Smooth muscle cell (in vitro differentiated cells): ENCODE measurements at regions not wholly inside any gene's neighbourhood (a gene's known extent, or its start where the extent isn't known, plus 50 kb on each side); places are given as distances from the start of the nearest gene placed in this dataset.

ENCODE experiments used
- DNase-seq: peaks from one replicate; lab custom pipeline; 2025; ENCODE audit not compliant: unreplicated experiment; lab: John Stamatoyannopoulos, UW
- H2AFZ ChIP-seq: fragments of 200-600 bp; sonication (generic); 2 replicates; pipeline ENCODE4 v1.6.0; 2016; ENCODE audit warnings: antibody characterized with exemption, low read depth, mild to moderate bottlenecking
- H3F3A ChIP-seq: fragments of 200-600 bp; sonication (generic); 2 replicates; pipeline ENCODE4 v1.6.0; 2017; ENCODE audit warnings: antibody characterized with exemption, low read depth
- H3K27ac ChIP-seq: fragments of 200-600 bp; sonication (generic); 2 replicates; pipeline ENCODE4 v1.5.1; 2016; ENCODE audit warnings: low read depth, mild to moderate bottlenecking
- H3K27me3 ChIP-seq: fragments of 200-600 bp; sonication (generic); 2 replicates; pipeline ENCODE4 v1.6.1; 2016; ENCODE audit warnings: low read depth, mild to moderate bottlenecking
- H3K36me3 ChIP-seq: fragments of 200-600 bp; sonication (generic); 2 replicates; pipeline ENCODE4 v1.5.1; 2016; ENCODE audit warnings: low read depth
- H3K4me1 ChIP-seq: fragments of 200-600 bp; sonication (generic); 2 replicates; pipeline ENCODE4 v1.5.1; 2016; ENCODE audit warnings: low read depth
- H3K4me2 ChIP-seq: fragments of 200-600 bp; sonication (generic); 2 replicates; pipeline ENCODE4 v1.6.0; 2016; ENCODE audit warnings: mild to moderate bottlenecking
- H3K4me3 ChIP-seq: fragments of 200-600 bp; sonication (generic); 2 replicates; pipeline ENCODE4 v1.5.1; 2016; ENCODE audit warnings: mild to moderate bottlenecking
- H3K79me2 ChIP-seq: fragments of 200-600 bp; sonication (generic); 2 replicates; pipeline ENCODE4 v1.6.0; 2016; ENCODE audit warnings: low read depth, mild to moderate bottlenecking
- H3K9ac ChIP-seq: fragments of 200-600 bp; sonication (generic); 2 replicates; pipeline ENCODE4 v1.6.0; 2016; ENCODE audit warnings: low read depth
- H3K9me3 ChIP-seq: fragments of 200-600 bp; sonication (generic); replicated peaks from 2 replicates; pipeline ENCODE4 v1.5.1; 2016; ENCODE audit warnings: low read depth
- H4K20me1 ChIP-seq: fragments of 200-600 bp; sonication (generic); 2 replicates; pipeline ENCODE4 v1.6.0; 2016; ENCODE audit warnings: low read depth
- CTCF ChIP-seq: fragments of 200-600 bp; sonication (generic); IDR thresholded peaks from 2 replicates; pipeline ENCODE4 v1.5.1; 2017; ENCODE audit warnings: borderline replicate concordance, mild to moderate bottlenecking, antibody characterized with exemption; ENCODE audit not compliant: insufficient read depth, poor library complexity, severe bottlenecking
- WGBS: methylation state at CpG from one replicate; pipeline ENCODE4 v1.1.7; 2016; ENCODE audit warnings: low lambda C conversion rate; 5-methylcytosine and 5-hydroxymethylcytosine counted together

GRCh38 chr19:34305221-34306083 is 51.1 kb downstream of the GARRE1 start:
- Histone ChIP-seq H2AFZ (no peak overlapping the region), H3K9ac (no peak overlapping the region)
- DNase-seq = no peak

GRCh38 chr19:34306213-34306661 is 51.9 kb downstream of the GARRE1 start:
- H3K79me2 ChIP-seq = peaks cover 15% of the 10 kb centered on the region
- no peaks in the 10 kb centered on the region for H3K27me3 ChIP-seq
- H3K9ac ChIP-seq = no peak overlapping the region
- TF ChIP-seq CTCF = no peak
- H3K4me2 ChIP-seq = no peak overlapping the region
- no peaks in the 10 kb centered on the region for H3K4me1 ChIP-seq
- H4K20me1 ChIP-seq = peaks cover 19% of the 10 kb centered on the region
- no peaks in the 10 kb centered on the region for H3F3A ChIP-seq
- H3K4me3 ChIP-seq = no peak overlapping the region
- no peak overlapping the region for H3K27ac ChIP-seq
- no peak for DNase-seq
- no peaks in the 10 kb centered on the region for H3K9me3 ChIP-seq
- H3K36me3 ChIP-seq = no peaks in the 10 kb centered on the region
- 92% methylated on average over 2 of the region's 2 CpGs for WGBS
- H2AFZ ChIP-seq = no peak overlapping the region

More at GRCh38 chr19:34305221-34306083, 51.1 kb downstream of the GARRE1 start:
- no peaks in the 10 kb centered on the region for H3K27me3 ChIP-seq
- 92% methylated on average over 10 of the region's 10 CpGs for WGBS
- H3K36me3 ChIP-seq = no peaks in the 10 kb centered on the region
- H4K20me1 ChIP-seq = peaks cover 19% of the 10 kb centered on the region
- no peak overlapping the region for H3K4me3 ChIP-seq
- H3F3A ChIP-seq = no peaks in the 10 kb centered on the region
- no peak for TF ChIP-seq CTCF
- H3K4me1 ChIP-seq = no peaks in the 10 kb centered on the region
- no peaks in the 10 kb centered on the region for H3K9me3 ChIP-seq
- H3K4me2 ChIP-seq = no peak overlapping the region
- H3K27ac ChIP-seq = no peak overlapping the region
- H3K79me2 ChIP-seq = peaks cover 15% of the 10 kb centered on the region

- no peak overlapping the region for H3K9ac ChIP-seq
- no peaks in the 10 kb centered on the region for H3K27me3 ChIP-seq
- no peaks in the 10 kb centered on the region for H3F3A ChIP-seq
- 96% methylated on average over 6 of the region's 6 CpGs for WGBS
- H3K4me2 ChIP-seq = no peak overlapping the region
- no peak for DNase-seq
- no peak overlapping the region for H3K4me3 ChIP-seq
- TF ChIP-seq CTCF = no peak
- no peaks in the 10 kb centered on the region for H3K36me3 ChIP-seq
- H4K20me1 ChIP-seq = peaks cover 19% of the 10 kb centered on the region
- H3K4me1 ChIP-seq = no peaks in the 10 kb centered on the region
- peaks cover 15% of the 10 kb centered on the region for H3K79me2 ChIP-seq
- H3K27ac ChIP-seq = no peak overlapping the region
- H3K9me3 ChIP-seq = no peaks in the 10 kb centered on the region
- H2AFZ ChIP-seq = no peak overlapping the region
These were observed 52.5 kb downstream of the GARRE1 start for GRCh38 chr19:34306824-34307223.
